HuH-7.5 (cell line): ENCODE measurements at regions not wholly inside any gene's neighbourhood (a gene's known extent, or its start where the extent isn't known, plus 50 kb on each side); places are given as distances from the start of the nearest gene placed in this dataset.

ENCODE experiments used
- DNase-seq: peaks from one replicate; pipeline ENCODE4 v3.0.0; 2011; ENCODE audit warnings: low spot score

DNA sequence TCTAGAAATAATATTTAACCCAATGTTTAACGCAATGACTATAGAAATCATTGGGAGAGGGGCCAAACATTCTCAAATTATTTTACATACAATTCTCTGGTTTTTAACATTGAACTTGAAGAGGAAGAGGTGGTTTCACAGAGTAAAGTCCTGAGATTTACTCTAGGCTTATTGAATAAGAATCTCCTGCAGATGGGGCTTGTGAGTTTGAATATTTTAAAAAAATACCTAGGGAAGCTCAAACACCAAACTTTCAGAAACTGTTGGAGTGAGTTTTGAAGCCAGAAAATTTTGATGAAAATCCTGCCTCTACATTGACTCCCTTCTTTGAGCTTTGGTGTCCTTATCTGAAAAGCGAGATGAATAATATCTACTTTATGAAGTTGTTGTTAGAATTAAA lies 906.6 kb downstream of the TUSC7 start:
- DNase-seq: no peak

DNA sequence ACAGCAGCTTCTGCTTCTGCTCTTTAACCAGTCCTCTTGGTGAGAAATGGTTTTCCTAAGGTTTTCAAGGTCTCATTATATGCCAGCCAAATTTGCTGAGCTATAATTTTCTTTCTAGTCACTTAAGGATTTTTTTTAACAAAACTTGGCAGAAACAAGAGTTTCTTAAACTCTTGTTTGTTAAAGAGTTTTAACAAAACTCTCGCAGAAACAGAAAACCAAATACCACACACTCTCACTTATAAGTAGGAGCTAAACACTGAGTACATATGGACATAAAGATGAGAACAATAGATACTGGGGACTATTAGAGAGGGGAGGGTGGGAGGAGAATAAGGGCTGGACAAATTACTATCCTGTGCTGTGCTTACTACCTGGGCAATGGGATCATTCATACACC lies 908.3 kb downstream of the TUSC7 start:
- no peak for DNase-seq

DNA sequence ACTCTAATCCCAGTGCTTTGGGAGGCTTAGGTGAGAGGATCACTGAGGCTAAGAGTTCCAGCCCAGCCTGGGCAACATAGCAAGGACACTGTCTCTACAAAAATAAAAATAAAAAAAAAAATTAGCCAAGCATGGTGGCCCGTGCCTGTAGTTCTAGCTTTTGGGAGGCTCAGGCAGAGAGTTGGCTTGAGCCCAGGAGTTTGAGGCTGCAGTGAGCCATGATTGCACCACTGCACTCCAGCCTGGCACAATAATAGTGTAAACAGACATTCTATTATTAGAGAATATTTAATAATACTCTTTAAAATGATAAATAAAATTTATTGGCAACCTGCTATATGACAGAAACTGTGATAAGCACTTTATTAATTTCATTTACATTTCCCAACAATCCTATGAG lies 908.9 kb downstream of the TUSC7 start:
- DNase-seq: no peak

DNA sequence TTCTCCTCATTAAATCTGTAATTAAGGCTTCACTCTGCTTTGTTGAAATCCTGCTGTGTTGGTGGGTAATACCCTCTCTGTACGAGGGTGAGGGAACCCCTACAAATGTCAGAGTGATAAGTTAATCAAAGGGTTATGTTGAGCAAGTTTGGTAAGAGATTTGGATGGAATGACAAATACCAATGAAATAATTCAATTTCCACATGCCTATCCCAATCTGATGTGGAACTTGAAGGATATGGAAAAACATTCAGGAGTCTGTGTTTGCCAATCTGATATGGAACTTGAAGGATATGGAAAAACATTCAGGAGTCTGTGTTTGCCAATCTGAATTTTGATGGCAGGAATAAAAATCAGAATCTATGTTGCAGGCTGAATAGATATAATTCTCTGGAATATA lies 910.2 kb downstream of the TUSC7 start:
- DNase-seq: no peak

DNA sequence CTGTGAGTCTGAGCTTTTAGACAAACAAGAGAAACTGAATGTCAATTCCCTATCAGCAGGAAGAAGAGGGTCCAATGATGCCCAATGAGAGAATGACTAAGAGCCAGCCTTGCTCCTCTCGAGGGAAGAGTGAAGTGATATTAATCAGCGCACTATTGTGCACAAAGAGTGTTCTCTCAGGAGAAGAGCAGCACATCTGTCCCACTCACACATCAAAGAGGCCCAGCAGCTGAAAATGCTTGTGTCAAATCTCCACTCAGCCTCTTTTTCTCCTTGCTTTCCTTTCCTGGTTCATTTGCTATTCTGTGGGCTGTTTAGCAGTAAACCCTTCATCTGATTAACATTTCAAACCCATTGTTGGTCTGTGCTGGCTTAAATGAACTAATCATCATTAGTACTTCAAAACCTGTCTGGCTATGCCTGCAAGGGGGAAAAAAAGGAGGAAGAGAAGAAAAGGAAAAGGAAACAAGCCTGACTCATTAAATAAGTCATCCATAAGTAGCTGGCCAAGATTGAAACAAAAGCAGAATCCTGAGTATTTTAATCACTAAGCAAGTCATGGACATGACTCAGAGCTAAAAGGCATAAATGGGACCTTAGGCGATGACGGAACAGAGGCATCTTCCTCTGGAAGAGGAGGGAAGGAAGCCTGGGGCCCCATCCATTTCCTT lies 912.7 kb downstream of the TUSC7 start:
- DNase-seq: no peak

DNA sequence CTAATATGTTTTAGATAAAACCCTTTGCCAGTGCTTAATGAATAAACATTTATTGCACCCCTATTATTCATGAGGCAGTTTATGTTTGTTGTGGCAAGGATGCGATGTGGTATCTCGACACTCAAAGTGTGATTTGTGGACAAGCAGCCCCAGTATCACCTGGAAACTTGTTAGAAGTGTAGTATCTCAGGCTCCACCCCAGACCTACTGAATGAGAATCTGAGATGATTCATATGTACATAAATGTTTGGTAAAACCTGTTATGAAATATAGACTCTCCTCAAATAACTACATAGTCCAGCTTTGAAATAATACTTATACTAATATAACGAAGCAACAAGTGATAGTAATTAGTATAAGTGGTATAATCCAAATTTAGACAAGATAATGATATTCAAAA lies 914.8 kb downstream of the TUSC7 start:
- DNase-seq: no peak

DNA sequence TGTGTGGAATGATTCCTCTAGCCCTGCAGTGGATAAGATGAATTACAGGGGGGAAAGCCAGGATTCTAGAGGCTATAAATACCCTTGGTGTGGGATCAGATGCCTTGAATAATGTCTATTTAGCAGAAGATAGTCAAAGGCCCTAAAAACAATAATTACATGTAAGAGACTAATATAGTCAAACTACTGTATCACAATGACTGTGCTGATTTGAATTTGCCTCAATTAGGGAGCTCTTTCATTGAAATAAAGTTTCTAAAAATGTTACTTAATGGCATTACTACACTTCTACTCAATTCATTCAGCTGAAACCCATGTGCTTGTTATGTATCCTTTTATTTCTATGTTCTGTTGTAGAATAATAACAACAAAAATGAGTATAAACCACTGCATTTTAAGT lies 915.6 kb downstream of the TUSC7 start:
- DNase-seq: no peak

DNA sequence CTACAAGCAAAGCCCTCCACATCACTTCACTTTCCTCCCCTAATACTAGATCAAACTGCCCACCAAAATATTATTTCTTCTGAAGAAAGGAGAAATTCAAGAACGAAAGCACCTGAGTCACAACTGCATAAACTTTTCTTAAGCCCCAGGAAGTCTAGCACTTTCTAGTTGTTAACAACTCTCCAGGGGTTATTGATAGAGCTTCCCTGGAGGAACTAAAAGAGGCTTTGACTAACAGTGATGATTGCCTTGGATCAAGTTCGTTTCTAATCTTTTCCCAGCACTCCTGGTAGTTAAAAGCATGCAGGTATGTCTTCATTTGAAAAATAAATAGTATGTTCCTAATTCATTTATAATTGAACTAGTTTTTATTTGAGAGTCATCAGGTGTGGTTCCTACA lies 917.0 kb downstream of the TUSC7 start:
- DNase-seq: no peak

DNA sequence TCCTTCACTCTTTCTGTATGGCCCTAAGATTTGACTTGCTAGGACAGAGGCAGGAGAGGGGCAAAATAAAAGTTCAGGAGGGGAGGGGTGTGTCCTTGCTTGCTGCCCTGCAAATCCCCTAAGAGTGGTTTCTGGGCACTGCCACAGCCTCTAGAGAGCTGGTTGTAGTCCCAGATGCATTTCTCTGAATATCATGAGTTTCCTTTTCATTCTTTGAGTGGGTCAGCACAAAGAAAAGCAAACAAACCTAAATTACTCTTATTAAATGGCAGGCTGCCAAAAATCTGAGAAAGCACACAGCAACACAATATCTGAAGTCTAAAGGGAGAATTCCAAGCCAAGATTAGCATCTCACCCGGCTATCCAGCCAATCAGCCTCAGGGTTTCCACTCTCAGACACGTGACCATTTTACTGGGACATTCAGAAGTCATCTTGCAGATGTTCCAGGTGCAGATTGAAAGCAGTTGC lies 919.3 kb downstream of the TUSC7 start:
- DNase-seq: no peak

DNA sequence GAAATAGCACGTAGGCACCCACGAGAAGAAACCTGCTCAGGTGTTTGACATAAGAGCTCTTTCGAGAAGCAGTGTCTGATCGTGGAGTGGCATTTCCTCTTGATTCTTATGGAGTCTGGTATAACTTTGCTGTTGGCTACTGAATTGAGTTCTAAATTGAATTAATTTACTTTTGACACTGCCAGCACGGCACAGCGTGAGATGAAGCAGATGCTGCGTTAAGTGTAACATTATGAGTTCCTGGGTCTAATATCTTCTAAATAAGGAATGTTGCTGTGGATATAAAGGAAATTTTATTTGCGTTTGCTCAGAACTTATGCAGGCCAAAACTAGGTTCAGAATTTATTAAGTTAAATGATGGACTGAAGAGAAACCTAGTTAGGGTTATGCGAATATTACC lies 919.9 kb downstream of the TUSC7 start:
- no peak for DNase-seq

DNA sequence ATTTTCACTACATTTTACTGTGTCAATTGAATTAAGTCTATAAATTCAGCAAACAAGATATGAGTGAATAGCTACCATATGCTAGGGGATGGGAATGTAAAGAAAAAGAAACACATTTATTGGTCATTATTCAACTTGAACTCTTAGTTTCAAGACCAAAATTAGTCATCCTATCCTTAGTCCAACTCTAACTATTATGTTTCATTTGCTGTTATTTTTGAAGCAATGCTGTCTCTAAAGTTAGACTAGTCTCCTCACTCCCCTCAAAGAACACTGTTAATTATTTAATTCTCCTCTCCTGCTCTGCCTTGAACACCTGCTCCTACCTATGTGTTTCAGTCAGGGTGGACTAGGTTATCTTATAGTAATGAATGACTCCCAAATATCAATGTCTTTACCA lies 920.9 kb downstream of the TUSC7 start:
- no peak for DNase-seq

DNA sequence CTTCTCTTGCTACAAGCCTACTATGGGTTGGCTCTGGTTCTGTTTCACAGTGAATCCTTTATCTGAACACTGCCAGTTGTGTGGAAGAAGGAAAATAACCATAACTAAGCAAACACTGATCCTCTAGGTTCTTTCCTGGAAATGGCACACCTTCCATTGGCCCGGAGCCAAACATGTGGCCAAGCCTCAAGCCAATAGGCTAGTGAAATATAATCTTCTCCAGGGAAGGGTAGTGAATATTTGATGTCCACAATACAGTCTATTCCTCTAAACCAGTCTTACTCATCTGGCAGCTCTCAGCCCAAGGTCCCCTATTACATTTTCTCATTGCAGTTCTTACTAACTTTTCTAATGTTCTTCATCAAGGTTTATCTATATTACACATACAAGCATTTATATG lies 921.3 kb downstream of the TUSC7 start:
- no peak for DNase-seq

DNA sequence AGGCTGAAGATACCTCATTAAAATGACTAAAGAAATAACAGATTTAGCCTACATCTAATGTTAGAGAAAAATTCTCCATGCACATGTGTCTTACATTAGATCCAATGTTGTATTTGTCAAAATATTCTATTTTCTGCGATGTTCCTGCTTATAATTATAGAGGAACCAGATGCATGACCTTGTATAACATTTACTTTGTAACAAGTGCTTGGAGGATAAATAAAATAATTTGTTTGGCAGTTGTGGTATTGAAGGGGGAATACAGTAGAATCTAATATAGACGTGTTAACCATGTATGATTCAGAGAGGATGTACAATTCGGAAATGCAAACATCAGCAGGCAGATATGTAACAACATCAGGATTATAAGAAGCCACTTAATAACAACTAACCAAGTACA lies 922.2 kb downstream of the TUSC7 start:
- DNase-seq: no peak

DNA sequence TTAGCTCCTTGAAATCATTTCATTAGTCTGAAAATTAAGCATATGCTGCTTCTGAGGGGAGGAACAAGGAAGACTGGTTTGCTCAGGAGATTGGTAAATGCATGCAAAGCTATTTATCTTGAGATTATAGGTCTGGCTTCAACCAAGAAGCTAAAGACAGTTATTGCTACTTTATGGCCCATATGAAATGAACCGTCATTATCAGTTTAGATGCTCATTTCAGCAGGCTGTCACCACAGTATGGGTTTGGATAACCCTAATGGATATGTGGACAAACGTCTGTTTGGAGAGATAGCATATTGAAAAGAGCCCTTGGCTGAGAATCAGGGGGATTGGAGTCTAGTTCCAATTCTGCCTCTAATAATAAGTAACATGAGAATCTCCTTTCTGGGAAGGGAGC lies 922.6 kb downstream of the TUSC7 start:
- DNase-seq: no peak

DNA sequence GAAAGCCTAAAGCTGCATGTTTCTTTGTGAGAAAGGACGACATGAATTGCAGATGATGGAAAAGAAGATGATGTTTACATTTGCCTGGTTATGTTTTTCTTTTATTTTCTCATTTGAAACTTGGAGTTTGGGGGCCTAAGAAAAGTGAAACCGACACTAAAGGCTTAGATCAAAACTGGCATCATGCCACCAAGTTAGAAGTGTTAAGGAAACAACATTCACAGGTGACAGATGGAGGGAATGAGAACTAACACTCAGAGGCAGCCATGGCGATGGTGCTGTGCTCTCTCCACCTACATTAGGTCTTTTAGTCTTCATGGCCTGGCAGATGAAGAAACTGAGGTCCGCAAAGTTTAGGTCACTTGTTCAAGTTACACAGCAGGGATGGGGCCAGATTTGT lies 923.6 kb downstream of the TUSC7 start:
- no peak for DNase-seq

DNA sequence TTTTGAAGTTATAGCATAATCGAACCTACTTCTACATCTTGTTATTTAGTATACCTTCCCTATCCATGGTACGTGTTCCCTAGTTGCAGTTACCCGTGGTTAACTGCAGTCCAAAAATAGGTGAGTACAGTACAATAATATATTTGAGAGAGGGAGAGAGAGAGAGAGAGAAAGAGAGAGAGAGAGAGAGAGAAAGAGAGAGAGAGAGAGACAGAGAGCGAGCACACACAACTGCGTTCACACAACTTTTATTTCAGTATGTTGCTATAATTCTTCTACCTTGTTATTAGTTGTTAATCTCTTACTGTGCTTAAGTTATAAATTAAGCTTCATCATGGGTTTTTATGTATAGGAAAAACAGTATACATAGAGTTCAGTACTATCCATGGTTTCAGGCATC lies 928.1 kb downstream of the TUSC7 start:
- no peak for DNase-seq

DNA sequence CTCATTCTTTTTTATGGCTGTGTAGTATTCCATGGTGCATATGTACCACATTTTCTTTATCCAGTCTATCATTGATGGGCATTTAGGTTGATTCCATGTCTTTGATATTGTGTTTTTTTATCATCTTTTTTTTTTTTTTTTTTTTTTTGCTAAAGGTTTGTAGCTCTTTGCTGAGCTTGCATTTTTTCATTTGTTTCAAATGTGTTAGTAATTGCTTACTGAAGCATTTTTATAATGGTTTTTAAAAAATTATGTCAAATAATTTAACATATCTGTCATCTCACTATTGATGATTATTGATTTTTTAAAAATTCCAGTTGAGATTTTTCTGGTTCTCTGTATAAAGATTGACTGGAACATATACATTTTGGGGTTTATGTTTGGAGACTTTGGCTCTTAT lies 934.6 kb downstream of the TUSC7 start:
- DNase-seq: no peak

DNA sequence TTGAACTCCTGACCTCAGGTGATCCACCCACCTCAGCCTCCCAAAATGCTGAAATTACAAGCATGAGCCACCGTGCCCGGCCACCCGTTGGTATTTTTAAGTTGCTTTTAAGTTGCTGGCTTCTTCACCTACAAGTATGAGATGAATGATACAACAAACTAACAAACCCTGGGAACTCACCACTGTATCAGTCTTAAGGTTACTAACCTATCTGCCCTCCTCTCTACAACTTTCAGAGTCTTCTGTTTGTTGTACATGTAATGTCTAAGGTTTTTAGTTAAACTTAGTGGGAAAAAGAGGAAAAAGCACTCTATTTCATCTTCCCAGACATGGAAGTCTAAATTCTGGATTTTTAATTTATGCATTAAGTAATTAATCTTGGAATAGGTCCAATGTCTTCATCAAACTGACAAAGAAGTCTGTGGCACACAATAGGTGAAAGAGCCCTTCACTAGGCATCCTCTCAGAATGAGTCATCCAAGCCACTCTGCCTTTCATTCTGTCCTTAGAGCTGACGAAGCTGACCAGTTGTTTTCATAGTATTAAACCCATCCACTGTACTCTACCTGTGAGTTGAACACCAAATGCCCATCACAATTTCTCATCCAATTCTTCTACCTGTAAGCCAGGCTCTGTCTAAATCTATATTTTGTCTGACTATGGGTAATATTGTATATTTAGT lies 936.1 kb downstream of the TUSC7 start:
- DNase-seq: no peak

DNA sequence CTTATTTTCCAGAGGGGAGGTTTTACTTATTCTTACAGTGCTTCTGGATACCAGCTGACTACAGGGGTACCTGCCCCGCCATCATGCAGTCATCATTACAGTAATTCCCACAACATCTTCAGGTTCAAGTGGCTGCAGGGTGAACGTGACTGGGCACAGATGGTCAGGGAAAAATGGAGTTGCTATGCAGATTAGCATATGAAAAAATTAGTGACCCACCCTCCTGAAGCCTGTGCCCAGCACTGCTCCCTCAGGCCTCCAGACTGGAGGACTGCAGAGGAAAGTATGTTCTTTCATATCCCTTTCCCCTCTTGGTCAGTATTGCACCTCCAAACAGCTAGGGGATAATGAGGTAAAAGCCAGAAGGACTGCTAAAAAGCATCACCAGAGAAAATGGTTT lies 937.9 kb downstream of the TUSC7 start:
- no peak for DNase-seq

DNA sequence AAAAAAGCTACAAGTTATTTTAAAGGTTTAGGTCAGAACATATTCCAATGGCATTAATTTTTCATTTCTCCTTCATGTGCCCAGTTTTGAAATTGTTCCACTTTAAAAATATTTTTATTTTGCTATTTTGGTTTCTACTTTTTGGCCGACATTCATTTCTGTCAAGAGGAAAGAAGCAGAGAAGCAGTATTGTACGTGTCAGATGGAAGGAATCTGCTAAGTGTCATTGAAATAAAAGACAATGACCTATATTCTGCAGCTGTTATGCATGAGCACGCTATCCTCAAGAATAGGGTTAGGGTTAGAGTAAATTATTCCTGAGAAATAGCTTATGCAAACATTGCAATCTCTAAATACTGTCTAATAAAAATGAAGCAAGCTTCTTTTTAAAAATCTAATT lies 941.7 kb downstream of the TUSC7 start:
- no peak for DNase-seq

DNA sequence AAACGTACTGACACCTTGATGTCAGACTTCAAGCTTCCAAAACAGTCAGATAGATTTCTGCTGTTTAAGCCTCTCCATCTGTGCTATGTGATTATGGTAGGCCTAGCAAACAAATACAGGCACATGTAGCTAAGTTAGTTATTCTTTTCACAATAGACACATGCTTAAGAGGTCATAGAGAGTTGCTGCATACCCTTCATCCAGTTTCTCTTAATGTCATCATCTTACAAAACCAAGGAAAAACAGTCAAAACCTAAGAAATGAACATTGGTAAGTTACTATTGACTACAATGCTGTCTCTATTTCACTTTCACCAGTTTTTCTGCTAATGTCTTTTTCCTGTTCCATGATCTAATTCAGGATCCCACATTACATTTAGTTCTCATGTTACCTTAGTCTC lies 946.8 kb downstream of the TUSC7 start:
- no peak for DNase-seq

DNA sequence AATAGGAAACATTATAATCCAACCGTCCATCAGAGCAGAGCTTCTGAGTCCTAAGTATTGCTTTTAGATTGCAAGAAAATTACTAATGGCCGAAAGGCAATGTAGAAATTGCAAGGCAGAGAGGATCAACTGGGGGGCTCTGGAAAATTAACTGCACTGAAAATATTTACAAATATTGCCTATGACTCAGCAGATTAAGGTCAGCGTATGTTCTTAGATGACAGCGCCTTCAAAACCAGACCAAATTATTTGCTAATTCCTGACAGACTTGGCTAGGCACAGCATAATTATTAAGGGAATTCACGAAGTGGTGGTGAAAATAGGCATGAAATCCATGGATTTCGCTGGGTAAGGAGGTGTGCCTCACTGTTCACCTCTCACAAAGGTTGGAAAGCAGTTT lies 947.7 kb downstream of the TUSC7 start:
- no peak for DNase-seq

DNA sequence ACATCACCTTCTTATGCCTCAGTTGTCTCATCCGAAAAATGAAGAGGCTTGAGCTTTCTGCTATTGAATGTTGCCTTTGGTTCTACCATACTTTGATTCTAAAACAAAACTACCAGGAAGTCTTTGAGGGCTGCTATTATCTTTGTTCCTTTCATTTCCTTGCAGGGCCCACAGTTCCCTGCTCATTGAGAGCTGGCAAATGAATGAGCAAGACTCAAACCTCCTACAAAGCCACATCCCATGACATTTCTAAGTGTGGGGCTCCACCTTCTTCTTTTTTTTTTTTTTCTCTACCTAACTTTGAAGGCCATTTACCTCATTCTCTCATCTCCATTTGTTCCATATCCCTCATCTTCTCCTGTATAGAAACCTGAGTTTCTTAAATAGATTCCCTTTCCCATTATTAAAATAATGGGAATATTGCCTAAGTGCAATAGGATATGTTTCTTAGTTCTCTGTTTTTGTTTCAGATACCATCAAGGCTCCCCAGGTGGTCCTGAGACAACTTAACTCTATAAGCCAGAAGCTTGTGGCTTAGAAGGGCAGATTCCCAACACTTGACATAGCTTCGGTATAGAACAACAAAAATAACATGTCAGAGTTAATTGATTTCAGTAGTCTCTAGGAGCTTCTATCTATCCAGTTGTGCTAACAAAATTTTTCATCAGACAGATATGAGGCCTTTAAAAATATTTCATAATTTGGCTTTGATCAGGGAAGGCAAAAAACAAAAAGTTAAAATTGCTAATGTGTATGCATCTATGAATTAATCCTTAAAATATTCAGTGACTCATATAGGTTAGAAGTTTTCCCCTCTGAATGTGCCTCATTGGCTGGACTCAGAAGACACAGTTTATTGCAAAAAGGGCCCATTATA lies 951.6 kb downstream of the TUSC7 start:
- no peak for DNase-seq
